ENCODE measurements at regions not wholly inside any gene's neighbourhood (a gene's known extent, or its start where the extent isn't known, plus 50 kb on each side); places are given as distances from the start of the nearest gene placed in this dataset.

- H3K14ac ChIP-seq (ENCODE audit: low read length): no peak overlapping the region
- H3K18ac ChIP-seq (ENCODE audit: low read length): no peak overlapping the region
- H3K23ac ChIP-seq (ENCODE audit: low read length): no peak overlapping the region
- no peak overlapping the region for H2AFZ ChIP-seq (ENCODE audit: insufficient read depth, low read length, poor library complexity)
- no peak overlapping the region for H3K4me2 ChIP-seq (ENCODE audit: low read length)
- H3K9me3 ChIP-seq (ENCODE audit: insufficient read depth, low read depth, low read length): no peaks in the 10 kb centered on the region
- H3K36me3 ChIP-seq (ENCODE audit: control insufficient read depth in 1 of 2, insufficient read depth in 2 of 2, low read length in 2 of 2): no peaks in the 10 kb centered on the region
- H2AK5ac ChIP-seq (ENCODE audit: low read length): no peak overlapping the region
- no peak overlapping the region for H4K12ac ChIP-seq (ENCODE audit: low read depth, low read length)
- no peak overlapping the region for H3K4ac ChIP-seq (ENCODE audit: low read depth, low read length)
- no peak overlapping the region for H4K91ac ChIP-seq (ENCODE audit: low read depth, low read length)
- WGBS (ENCODE audit: extremely low coverage, insufficient coverage, insufficient read length): no CpG with 5 or more reads among the region's 19 CpGs
- H3K27ac ChIP-seq (ENCODE audit: low read depth, low read length): no peak overlapping the region
- no peak overlapping the region for H4K8ac ChIP-seq (ENCODE audit: low read depth, low read length)
- H3K79me1 ChIP-seq (ENCODE audit: low read length): no peaks in the 10 kb centered on the region
- no peak overlapping the region for H2BK120ac ChIP-seq (ENCODE audit: insufficient read depth, low read length, poor library complexity)
- no peak overlapping the region for H2BK5ac ChIP-seq (ENCODE audit: low read depth, low read length, poor library complexity)
- no peak overlapping the region for H3K9ac ChIP-seq (ENCODE audit: low read length)
- no peaks in the 10 kb centered on the region for H3K4me1 ChIP-seq (ENCODE audit: control insufficient read depth in 1 of 2, insufficient read depth in 2 of 2, low read length in 2 of 2)
- no peak overlapping the region for H3K4me3 ChIP-seq (ENCODE audit: low read depth, low read length)
- no peaks in the 10 kb centered on the region for H3K79me2 ChIP-seq (ENCODE audit: control insufficient read depth, insufficient read depth, low read length, poor library complexity)
- no peak for DNase-seq
- no peak overlapping the region for H2BK12ac ChIP-seq (ENCODE audit: low read length)
- no peaks in the 10 kb centered on the region for H3K27me3 ChIP-seq (ENCODE audit: insufficient read depth, low read length)
These were observed 57.2 kb downstream of the JAKMIP3 start for GRCh38 chr10:132122939-132123445.

- Histone ChIP-seq H3K23ac (ENCODE audit: low read length) (no peak overlapping the region), H2BK5ac (ENCODE audit: low read depth, low read length, poor library complexity) (no peak overlapping the region), H4K91ac (ENCODE audit: low read depth, low read length) (no peak overlapping the region), H3K4me1 (ENCODE audit: control insufficient read depth in 1 of 2, insufficient read depth in 2 of 2, low read length in 2 of 2) (no peaks in the 10 kb centered on the region), H3K4me3 (ENCODE audit: low read depth, low read length) (no peak overlapping the region), H2AK5ac (ENCODE audit: low read length) (no peak overlapping the region), H3K4me2 (ENCODE audit: low read length) (no peak overlapping the region), H3K27ac (ENCODE audit: low read depth, low read length) (no peak overlapping the region), H3K9ac (ENCODE audit: low read length) (no peak overlapping the region), H3K4ac (ENCODE audit: low read depth, low read length) (no peak overlapping the region), H3K9me3 (ENCODE audit: insufficient read depth, low read depth, low read length) (no peaks in the 10 kb centered on the region), H4K12ac (ENCODE audit: low read depth, low read length) (no peak overlapping the region), H3K14ac (ENCODE audit: low read length) (no peak overlapping the region), H3K27me3 (ENCODE audit: insufficient read depth, low read length) (no peaks in the 10 kb centered on the region), H2AFZ (ENCODE audit: insufficient read depth, low read length, poor library complexity) (no peak overlapping the region), H3K18ac (ENCODE audit: low read length) (no peak overlapping the region), H3K36me3 (ENCODE audit: control insufficient read depth in 1 of 2, insufficient read depth in 2 of 2, low read length in 2 of 2) (no peaks in the 10 kb centered on the region), H2BK120ac (ENCODE audit: insufficient read depth, low read length, poor library complexity) (no peak overlapping the region), H4K8ac (ENCODE audit: low read depth, low read length) (no peak overlapping the region), H2BK12ac (ENCODE audit: low read length) (no peak overlapping the region), H3K79me1 (ENCODE audit: low read length) (no peaks in the 10 kb centered on the region), H3K79me2 (ENCODE audit: control insufficient read depth, insufficient read depth, low read length, poor library complexity) (no peaks in the 10 kb centered on the region)
- WGBS (ENCODE audit: extremely low coverage, insufficient coverage, insufficient read length): no CpG with 5 or more reads among the region's 8 CpGs
- DNase-seq: no peak
These were observed 57.9 kb downstream of the JAKMIP3 start for GRCh38 chr10:132123606-132124005.

- Histone ChIP-seq H3K18ac (ENCODE audit: low read length) (no peak overlapping the region), H3K79me1 (ENCODE audit: low read length) (no peaks in the 10 kb centered on the region), H3K27me3 (ENCODE audit: insufficient read depth, low read length) (no peaks in the 10 kb centered on the region), H2AK5ac (ENCODE audit: low read length) (no peak overlapping the region), H2BK5ac (ENCODE audit: low read depth, low read length, poor library complexity) (no peak overlapping the region), H2BK12ac (ENCODE audit: low read length) (no peak overlapping the region), H3K36me3 (ENCODE audit: control insufficient read depth in 1 of 2, insufficient read depth in 2 of 2, low read length in 2 of 2) (no peaks in the 10 kb centered on the region), H3K9ac (ENCODE audit: low read length) (no peak overlapping the region), H3K4ac (ENCODE audit: low read depth, low read length) (no peak overlapping the region), H2BK120ac (ENCODE audit: insufficient read depth, low read length, poor library complexity) (no peak overlapping the region), H3K14ac (ENCODE audit: low read length) (no peak overlapping the region), H3K4me3 (ENCODE audit: low read depth, low read length) (peak overlapping the region; percentile 10), H3K4me2 (ENCODE audit: low read length) (no peak overlapping the region), H4K91ac (ENCODE audit: low read depth, low read length) (no peak overlapping the region), H2AFZ (ENCODE audit: insufficient read depth, low read length, poor library complexity) (no peak overlapping the region), H3K4me1 (ENCODE audit: control insufficient read depth in 1 of 2, insufficient read depth in 2 of 2, low read length in 2 of 2) (no peaks in the 10 kb centered on the region), H3K79me2 (ENCODE audit: control insufficient read depth, insufficient read depth, low read length, poor library complexity) (no peaks in the 10 kb centered on the region), H3K9me3 (ENCODE audit: insufficient read depth, low read depth, low read length) (no peaks in the 10 kb centered on the region), H3K23ac (ENCODE audit: low read length) (no peak overlapping the region), H4K8ac (ENCODE audit: low read depth, low read length) (no peak overlapping the region), H4K12ac (ENCODE audit: low read depth, low read length) (no peak overlapping the region), H3K27ac (ENCODE audit: low read depth, low read length) (no peak overlapping the region)
- no peak for DNase-seq
- no CpG with 5 or more reads among the region's 50 CpGs for WGBS (ENCODE audit: extremely low coverage, insufficient coverage, insufficient read length)
These were observed 58.6 kb downstream of the JAKMIP3 start for GRCh38 chr10:132124201-132124920.

- Histone ChIP-seq H3K4me1 (ENCODE audit: control insufficient read depth in 1 of 2, insufficient read depth in 2 of 2, low read length in 2 of 2) (no peaks in the 10 kb centered on the region), H3K4me2 (ENCODE audit: low read length) (no peak overlapping the region), H3K4ac (ENCODE audit: low read depth, low read length) (no peak overlapping the region), H3K36me3 (ENCODE audit: control insufficient read depth in 1 of 2, insufficient read depth in 2 of 2, low read length in 2 of 2) (no peaks in the 10 kb centered on the region), H4K8ac (ENCODE audit: low read depth, low read length) (no peak overlapping the region), H3K18ac (ENCODE audit: low read length) (no peak overlapping the region), H3K79me1 (ENCODE audit: low read length) (no peaks in the 10 kb centered on the region), H4K91ac (ENCODE audit: low read depth, low read length) (no peak overlapping the region), H2AFZ (ENCODE audit: insufficient read depth, low read length, poor library complexity) (no peak overlapping the region), H3K9me3 (ENCODE audit: insufficient read depth, low read depth, low read length) (no peaks in the 10 kb centered on the region), H2AK5ac (ENCODE audit: low read length) (no peak overlapping the region), H2BK120ac (ENCODE audit: insufficient read depth, low read length, poor library complexity) (no peak overlapping the region), H3K4me3 (ENCODE audit: low read depth, low read length) (no peak overlapping the region), H4K12ac (ENCODE audit: low read depth, low read length) (no peak overlapping the region), H3K27me3 (ENCODE audit: insufficient read depth, low read length) (no peaks in the 10 kb centered on the region), H3K14ac (ENCODE audit: low read length) (no peak overlapping the region), H3K9ac (ENCODE audit: low read length) (no peak overlapping the region), H2BK5ac (ENCODE audit: low read depth, low read length, poor library complexity) (no peak overlapping the region), H2BK12ac (ENCODE audit: low read length) (no peak overlapping the region), H3K23ac (ENCODE audit: low read length) (no peak overlapping the region), H3K79me2 (ENCODE audit: control insufficient read depth, insufficient read depth, low read length, poor library complexity) (no peaks in the 10 kb centered on the region), H3K27ac (ENCODE audit: low read depth, low read length) (no peak overlapping the region)
- WGBS (ENCODE audit: extremely low coverage, insufficient coverage, insufficient read length): no CpG with 5 or more reads among the region's 11 CpGs
- no peak for DNase-seq
These were observed 57.3 kb upstream of the DPYSL4 start for GRCh38 chr10:132129431-132129830.
